ENCODE measurements at regions not wholly inside any gene's neighbourhood (a gene's known extent, or its start where the extent isn't known, plus 50 kb on each side); places are given as distances from the start of the nearest gene placed in this dataset.

- TF ChIP-seq CHD7 (IDR thresholded peaks at IDR 0.05; ENCODE audit: insufficient replicate concordance, low read length) (no peak), HDAC6 (IDR thresholded peaks at IDR 0.05; ENCODE audit: low read depth, low read length) (no peak), JUN (IDR thresholded peaks at IDR 0.05; ENCODE audit: low read depth, low read length) (no peak), SRF (IDR thresholded peaks at IDR 0.05; ENCODE audit: low read depth, low read length) (no peak), SIN3A (conservative IDR thresholded peaks at IDR 0.05 in 1 of 2, IDR thresholded peaks at IDR 0.05 in 1 of 2; ENCODE audit: low read depth in 1 of 2, low read length in 2 of 2) (no peak), CREB1 (IDR thresholded peaks at IDR 0.05) (no peak), CHD1 (IDR thresholded peaks at IDR 0.05; ENCODE audit: low read depth, low read length) (no peak)
- TF ChIP-seq, protein P1, sequence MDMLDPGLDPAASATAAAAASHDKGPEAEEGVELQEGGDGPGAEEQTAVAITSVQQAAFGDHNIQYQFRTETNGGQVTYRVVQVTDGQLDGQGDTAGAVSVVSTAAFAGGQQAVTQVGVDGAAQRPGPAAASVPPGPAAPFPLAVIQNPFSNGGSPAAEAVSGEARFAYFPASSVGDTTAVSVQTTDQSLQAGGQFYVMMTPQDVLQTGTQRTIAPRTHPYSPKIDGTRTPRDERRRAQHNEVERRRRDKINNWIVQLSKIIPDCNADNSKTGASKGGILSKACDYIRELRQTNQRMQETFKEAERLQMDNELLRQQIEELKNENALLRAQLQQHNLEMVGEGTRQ (IDR thresholded peaks at IDR 0.05; ENCODE audit: low read length): no peak
Observed at GRCh38 chr6:97885325-97885724, 602.3 kb upstream of the MMS22L start (continued).
